ENCODE measurements at regions not wholly inside any gene's neighbourhood (a gene's known extent, or its start where the extent isn't known, plus 50 kb on each side); places are given as distances from the start of the nearest gene placed in this dataset.

GRCh38 chr14:58821421-58821820 is 183.7 kb downstream of the DACT1 start:
- Histone ChIP-seq H3K27me3 (ENCODE audit: control insufficient read depth, insufficient read depth, low read length) (no peaks in the 10 kb centered on the region), H3K4me3 (ENCODE audit: low read depth, low read length) (no peak overlapping the region), H3K36me3 (ENCODE audit: control insufficient read depth, insufficient read depth, low read length) (no peaks in the 10 kb centered on the region)
- ChIA-PET CTCF (interaction anchor here (1.0 kb wide), 1 partner anchor 8 kb away, joined by 3 read pairs; no protein-coding TSS in a partner anchor), POLR2A (no interaction called here)
- TF ChIP-seq CTCF (IDR thresholded peaks at IDR 0.05; ENCODE audit: insufficient read depth, low read depth, low read length): no peak
- no peak for DNase-seq (ENCODE audit: low read depth)

GRCh38 chr14:58822856-58823255 is 185.1 kb downstream of the DACT1 start:
- TF ChIP-seq CTCF (IDR thresholded peaks at IDR 0.05; ENCODE audit: insufficient read depth, low read depth, low read length): no peak
- DNase-seq (ENCODE audit: low read depth): no peak
- H3K4me3 ChIP-seq (ENCODE audit: low read depth, low read length): no peak overlapping the region
- POLR2A ChIA-PET: no interaction called here
- CTCF ChIA-PET: interaction anchor here (1.2 kb wide), 1 partner anchor 44 kb away, joined by 3 read pairs; no protein-coding TSS in a partner anchor
- H3K36me3 ChIP-seq (ENCODE audit: control insufficient read depth, insufficient read depth, low read length): no peaks in the 10 kb centered on the region
- no peaks in the 10 kb centered on the region for H3K27me3 ChIP-seq (ENCODE audit: control insufficient read depth, insufficient read depth, low read length)

GRCh38 chr14:58823312-58823711 is 185.6 kb downstream of the DACT1 start:
- POLR2A ChIA-PET: no interaction called here
- CTCF ChIA-PET: interaction anchor here (1.2 kb wide), 1 partner anchor 44 kb away, joined by 3 read pairs; no protein-coding TSS in a partner anchor
- H3K4me3 ChIP-seq (ENCODE audit: low read depth, low read length): no peak overlapping the region
- no peak for DNase-seq (ENCODE audit: low read depth)
- TF ChIP-seq CTCF (IDR thresholded peaks at IDR 0.05; ENCODE audit: insufficient read depth, low read depth, low read length): no peak
- no peaks in the 10 kb centered on the region for H3K36me3 ChIP-seq (ENCODE audit: control insufficient read depth, insufficient read depth, low read length)
- no peaks in the 10 kb centered on the region for H3K27me3 ChIP-seq (ENCODE audit: control insufficient read depth, insufficient read depth, low read length)

GRCh38 chr14:58824106-58824505 is 186.3 kb downstream of the DACT1 start:
- Histone ChIP-seq H3K27me3 (ENCODE audit: control insufficient read depth, insufficient read depth, low read length) (no peaks in the 10 kb centered on the region), H3K36me3 (ENCODE audit: control insufficient read depth, insufficient read depth, low read length) (no peaks in the 10 kb centered on the region), H3K4me3 (ENCODE audit: low read depth, low read length) (no peak overlapping the region)
- CTCF ChIA-PET: no interaction called here
- POLR2A ChIA-PET: no interaction called here
- no peak for TF ChIP-seq CTCF (IDR thresholded peaks at IDR 0.05; ENCODE audit: insufficient read depth, low read depth, low read length)
- DNase-seq (ENCODE audit: low read depth): no peak

- Histone ChIP-seq H3K4me3 (ENCODE audit: low read depth, low read length) (no peak overlapping the region), H3K36me3 (ENCODE audit: control insufficient read depth, insufficient read depth, low read length) (no peaks in the 10 kb centered on the region), H3K27me3 (ENCODE audit: control insufficient read depth, insufficient read depth, low read length) (no peaks in the 10 kb centered on the region)
- no peak for DNase-seq (ENCODE audit: low read depth)
- no peak for TF ChIP-seq CTCF (IDR thresholded peaks at IDR 0.05; ENCODE audit: insufficient read depth, low read depth, low read length)
- ChIA-PET POLR2A (no interaction called here), CTCF (no interaction called here)
Observed at GRCh38 chr14:58824796-58825195, 187.0 kb downstream of the DACT1 start.

Data from BJ (cell line).